Esophagus mucosa (tissue), 1 donor: ENCODE measurements at regions not wholly inside any gene's neighbourhood (a gene's known extent, or its start where the extent isn't known, plus 50 kb on each side); places are given as distances from the start of the nearest gene placed in this dataset.
"Not testable (repeated sequence)": the region's sequence is repeated elsewhere in the genome, so short reads cannot be mapped to it uniquely, and the experiment has no call there.

Experiments
- ATAC-seq: fragments of 200-7000 bp; cut with Tn5 transposase; one replicate; pipeline ENCODE4 v1.9.1; 2020
- donor health status: DM: yes; HTN: yes; CAD: no.

DNA sequence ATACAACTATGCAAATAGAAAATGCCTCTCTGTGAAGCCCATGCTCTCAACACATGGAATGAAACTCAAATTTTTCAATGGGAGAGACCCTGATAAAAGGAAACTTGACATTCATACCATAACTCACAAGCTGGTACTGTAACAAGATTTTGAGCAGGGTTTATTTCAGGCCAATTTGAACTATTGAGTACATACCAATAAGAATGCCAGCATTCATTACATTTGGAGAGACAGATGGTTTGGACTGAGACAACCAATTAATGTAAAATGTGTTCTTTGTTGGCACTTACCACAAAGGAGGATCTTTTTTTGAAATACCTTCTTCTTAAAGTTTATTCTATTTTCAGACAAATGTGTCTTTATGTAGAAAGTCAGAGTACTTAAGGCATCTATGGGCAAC is 1357.0 kb upstream of the GOT2 start:
- no peak for ATAC-seq

- ATAC-seq, result no peak
Observed at GRCh38 chr16:60087530-60087929, 1353.4 kb upstream of the GOT2 start.

DNA sequence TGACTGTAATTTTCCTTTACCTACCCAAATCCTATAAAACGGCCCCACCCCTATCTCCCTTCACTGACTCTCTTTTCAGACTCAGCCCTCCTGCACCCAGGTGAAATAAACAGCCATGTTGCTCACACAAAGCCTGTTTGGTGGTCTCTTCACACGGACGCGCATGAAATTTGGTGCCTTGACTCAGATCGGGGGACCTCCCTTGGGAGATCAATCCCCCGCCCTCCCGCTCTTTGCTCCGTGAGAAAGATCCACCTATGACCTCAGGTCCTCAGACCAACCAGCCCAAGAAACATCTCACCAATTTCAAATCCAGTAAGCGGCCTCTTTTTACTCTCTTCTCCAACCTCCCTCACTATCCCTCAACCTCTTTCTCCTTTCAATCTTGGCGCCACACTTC is 1344.7 kb upstream of the GOT2 start:
- ATAC-seq, result not testable (repeated sequence)

- ATAC-seq, result no peak
Observed at GRCh38 chr16:60077861-60078260, 1343.7 kb upstream of the GOT2 start.

- ATAC-seq, result no peak
Observed at GRCh38 chr16:60074378-60074777, 1340.3 kb upstream of the GOT2 start.

GRCh38 chr16:60073376-60073775 is 1339.3 kb upstream of the GOT2 start:
- ATAC-seq, result no peak

- no peak for ATAC-seq
Observed at GRCh38 chr16:60064026-60064425, 1329.9 kb upstream of the GOT2 start.

GRCh38 chr16:60061396-60061795 is 1327.3 kb upstream of the GOT2 start:
- ATAC-seq, result no peak

- no peak for ATAC-seq
Observed at GRCh38 chr16:60060731-60061130, 1326.6 kb upstream of the GOT2 start.

DNA sequence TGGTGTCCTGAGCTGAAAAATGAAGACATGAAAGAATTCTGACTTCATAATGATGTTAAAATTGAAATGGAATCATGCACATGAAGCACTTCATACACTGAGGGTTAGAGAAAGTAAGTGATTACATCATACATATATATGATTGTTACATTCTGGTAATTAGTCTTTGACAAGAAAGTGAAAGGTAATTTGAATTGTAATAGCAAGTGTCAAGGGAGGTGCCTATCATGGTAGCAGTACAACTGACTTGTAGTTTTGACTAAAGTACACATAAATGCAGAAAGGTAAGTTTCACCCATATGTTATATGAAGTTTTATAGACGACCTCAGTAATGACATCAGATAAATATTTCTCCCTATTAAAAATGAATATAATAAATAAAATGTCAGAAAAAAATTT is 1325.0 kb upstream of the GOT2 start:
- ATAC-seq, result no peak

GRCh38 chr16:60041671-60042070 is 1307.6 kb upstream of the GOT2 start:
- ATAC-seq, result no peak

DNA sequence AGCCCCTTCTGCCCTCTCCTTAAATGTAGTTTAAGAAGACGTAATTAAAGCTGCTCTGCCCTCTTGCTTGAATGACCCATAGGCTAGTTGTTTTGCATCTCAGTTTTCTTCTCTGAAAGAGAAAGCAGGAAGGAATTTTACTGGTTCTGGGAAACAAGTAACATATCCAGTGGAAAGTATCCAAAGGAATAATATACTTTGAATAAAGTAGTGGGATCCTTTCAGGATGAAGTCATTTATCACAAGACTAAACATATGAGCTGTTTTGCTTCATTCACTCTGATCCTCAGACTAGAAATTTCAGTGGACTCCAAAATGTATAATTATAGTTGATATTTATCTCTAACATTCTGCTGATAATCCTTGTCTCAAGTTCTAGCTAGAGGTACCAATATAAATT is 1297.6 kb upstream of the GOT2 start:
- ATAC-seq, result no peak

GRCh38 chr16:60027351-60027750 is 1293.2 kb upstream of the GOT2 start:
- ATAC-seq, result no peak

- no peak for ATAC-seq
Observed at GRCh38 chr16:60013076-60013475, 1279.0 kb upstream of the GOT2 start.

- ATAC-seq, result no peak
Observed at GRCh38 chr16:60001523-60001922, 1267.4 kb upstream of the GOT2 start.

GRCh38 chr16:59997706-59998105 is 1263.6 kb upstream of the GOT2 start:
- no peak for ATAC-seq

DNA sequence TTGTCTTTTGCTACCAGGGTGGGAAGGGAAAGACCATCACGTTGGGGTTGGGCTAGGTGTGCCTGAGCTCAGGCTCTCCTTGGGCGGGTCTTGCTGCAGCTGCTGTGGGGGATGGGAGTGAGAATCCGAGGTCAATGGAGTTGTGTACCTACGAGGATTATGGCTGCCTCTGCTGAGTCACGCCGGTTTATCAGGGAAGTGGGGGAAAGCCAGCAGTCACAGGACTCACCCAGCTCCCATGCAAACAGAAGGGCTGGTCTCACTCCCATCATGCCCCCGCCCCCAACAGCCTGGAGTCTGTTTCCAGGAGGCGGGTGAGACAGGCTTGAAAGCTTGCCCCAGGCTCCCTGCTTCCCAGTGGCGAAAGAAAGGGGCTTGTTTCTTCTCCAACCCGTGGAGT is 1259.0 kb upstream of the GOT2 start:
- ATAC-seq, result peak; percentile 25

- ATAC-seq, result no peak
Observed at GRCh38 chr16:59991171-59991570, 1257.1 kb upstream of the GOT2 start.

GRCh38 chr16:59988591-59988990 is 1254.5 kb upstream of the GOT2 start:
- peak; percentile 51 for ATAC-seq

DNA sequence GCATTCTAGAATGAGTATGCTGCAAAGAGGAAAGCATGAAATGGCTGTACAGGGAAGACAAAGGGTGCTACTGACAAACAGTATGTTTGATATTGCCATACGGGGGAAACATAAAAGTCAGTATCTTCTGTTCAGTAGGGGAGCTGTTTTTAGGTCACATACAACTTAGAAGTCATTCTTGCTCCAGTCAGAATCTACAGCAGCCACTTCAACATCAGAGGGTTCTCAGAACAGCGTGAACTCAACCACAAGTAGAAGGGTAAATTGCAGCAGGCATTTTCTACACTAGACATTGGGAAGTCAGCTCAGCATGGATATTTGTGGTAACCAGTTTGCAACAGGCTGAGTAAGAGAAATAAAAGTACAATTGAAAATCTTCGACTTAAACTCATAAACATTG is 1241.8 kb upstream of the GOT2 start:
- no peak for ATAC-seq

GRCh38 chr16:59973966-59974365 is 1239.8 kb upstream of the GOT2 start:
- peak; percentile 88 for ATAC-seq

GRCh38 chr16:59971264-59971663 is 1237.1 kb upstream of the GOT2 start:
- ATAC-seq, result no peak

- peak; percentile 84 for ATAC-seq
Observed at GRCh38 chr16:59964232-59964924, 1230.3 kb upstream of the GOT2 start.

DNA sequence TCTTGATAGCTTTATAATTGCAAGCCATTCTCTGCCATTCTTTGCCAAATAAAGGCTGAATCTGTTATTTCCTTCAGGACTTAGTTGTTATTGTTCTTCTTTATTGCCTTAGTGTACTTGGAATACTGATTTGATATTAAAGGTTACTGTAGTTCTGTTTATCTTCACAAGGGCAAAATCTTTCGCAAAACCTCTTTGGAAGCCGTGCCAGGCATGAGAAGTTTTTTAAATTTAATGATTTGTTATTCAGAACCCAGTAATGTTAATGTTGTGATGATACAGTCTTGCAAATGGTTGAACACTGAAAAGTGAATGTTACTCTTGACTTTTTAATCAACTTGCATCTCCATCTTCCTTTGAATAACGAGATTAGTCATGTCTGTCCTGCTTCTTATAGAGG is 1225.2 kb upstream of the GOT2 start:
- ATAC-seq, result no peak

- peak; percentile 65 for ATAC-seq
Observed at GRCh38 chr16:59950431-59950830, 1216.3 kb upstream of the GOT2 start.
